Upper lobe of left lung (tissue), 4 donors: ENCODE measurements at regions not wholly inside any gene's neighbourhood (a gene's known extent, or its start where the extent isn't known, plus 50 kb on each side); places are given as distances from the start of the nearest gene placed in this dataset.

Source experiments
- CTCF ChIP-seq, 6 experiments: fragments of 450-650 bp in 4 of 6; fragments of 200-600 bp in 2 of 6; sonication (generic) in 2 of 6; IDR thresholded peaks; one replicate each; pipeline ENCODE4 v1.5.1; 2016 to 2019; ENCODE audit warnings: antibody characterized with exemption in 6 of 6
- EP300 ChIP-seq, 4 donors: sonication (generic); formaldehyde crosslinking; IDR thresholded peaks; one replicate each; pipeline ENCODE4 v1.5.1; 2017; ENCODE audit warnings: antibody characterized with exemption in 4 of 4, control low read depth in 2 of 4
- POLR2A ChIP-seq, 4 donors: fragments of 450-650 bp; IDR thresholded peaks; one replicate each; pipeline ENCODE4 v1.5.1; 2016 to 2017; ENCODE audit warnings: antibody characterized with exemption in 4 of 4, mild to moderate bottlenecking in 2 of 4

- TF ChIP-seq CTCF (IDR thresholded peaks at IDR 0.05), result no peak
- no peak for TF ChIP-seq POLR2A (IDR thresholded peaks at IDR 0.05)
- no peak for TF ChIP-seq EP300 (IDR thresholded peaks at IDR 0.05)
These were observed 91.9 kb upstream of the CLVS2 start for GRCh38 chr6:122904166-122904565.
